Sigmoid colon (tissue), 6 donors: ENCODE measurements at regions not wholly inside any gene's neighbourhood (a gene's known extent, or its start where the extent isn't known, plus 50 kb on each side); places are given as distances from the start of the nearest gene placed in this dataset.

ENCODE experiments used
- DNase-seq: peaks from one replicate; pipeline ENCODE4 v3.0.0-alpha.2; 2019
- H3K27ac ChIP-seq, 4 donors: fragments of 200-600 bp; sonication (generic); one replicate each; pipeline ENCODE4 v1.5.1; 2016 to 2019; ENCODE audit warnings: mild to moderate bottlenecking in 1 of 4
- H3K27me3 ChIP-seq, 3 donors: fragments of 200-600 bp; sonication (generic); one replicate each; pipeline ENCODE4 v1.5.1; 2019; ENCODE audit warnings: mild to moderate bottlenecking in 1 of 3
- H3K36me3 ChIP-seq, 4 donors: fragments of 200-600 bp; sonication (generic); one replicate each; pipeline ENCODE4 v1.5.1; 2016 to 2019
- H3K4me1 ChIP-seq, 4 donors: fragments of 200-600 bp; sonication (generic); one replicate each; pipeline ENCODE4 v1.5.1; 2017 to 2019
- H3K4me3 ChIP-seq, 4 donors: fragments of 200-600 bp; sonication (generic); one replicate each; pipeline ENCODE4 v1.5.1; 2017 to 2019; ENCODE audit warnings: mild to moderate bottlenecking in 2 of 4, moderate library complexity in 1 of 4
- H3K9me3 ChIP-seq, 4 donors: fragments of 200-600 bp in 3 of 4; sonication (generic) in 3 of 4; one replicate each; pipeline versions ENCODE4 v1.5.1 to v1.6.1; 2013 to 2019
- EP300 ChIP-seq, 4 donors: sonication (generic); formaldehyde crosslinking; IDR thresholded peaks; one replicate each; pipeline ENCODE4 v1.6.1; 2017; ENCODE audit warnings: antibody characterized with exemption in 4 of 4
- POLR2A ChIP-seq, 2 donors: fragments of 450-650 bp; IDR thresholded peaks; one replicate each; pipeline ENCODE4 v1.6.1; 2016; ENCODE audit warnings: antibody characterized with exemption in 2 of 2, mild to moderate bottlenecking in 2 of 2, moderate library complexity in 2 of 2
- POLR2AphosphoS5 ChIP-seq, 4 donors: sonication (generic); formaldehyde crosslinking; IDR thresholded peaks; one replicate each; pipeline ENCODE4 v1.6.1; 2017; ENCODE audit warnings: antibody characterized with exemption in 4 of 4
- WGBS, 2 donors: extraction: QIAGEN DNeasy Blood & Tissue Kit; methylation state at CpG; one replicate each; pipeline ENCODE4 v1.1.7; 2013; 5-methylcytosine and 5-hydroxymethylcytosine counted together
- intact Hi-C: fragments of 100-400 bp; cut with DNase I; formaldehyde crosslinking; loops from one replicate; pipeline ENCODE4 v1.15.1; 2023
- TF ChIP-seq, protein P1 (sequence below), 4 experiments: fragments of 450-650 bp in 3 of 4; fragments of 200-600 bp in 1 of 4; IDR thresholded peaks; one replicate each; pipeline ENCODE4 v1.5.1; 2016 to 2019; ENCODE audit warnings: antibody characterized with exemption in 4 of 4, mild to moderate bottlenecking in 3 of 4, moderate library complexity in 2 of 4
- donor health status: healthy with polysubstance abuse.
- donor health status: healthy.

- no peaks in the 10 kb centered on the region for H3K27me3 ChIP-seq
- H3K27ac ChIP-seq: no peak overlapping the region
- H3K9me3 ChIP-seq: no peaks in the 10 kb centered on the region
- no peaks in the 10 kb centered on the region for H3K4me1 ChIP-seq
- TF ChIP-seq, protein P1, sequence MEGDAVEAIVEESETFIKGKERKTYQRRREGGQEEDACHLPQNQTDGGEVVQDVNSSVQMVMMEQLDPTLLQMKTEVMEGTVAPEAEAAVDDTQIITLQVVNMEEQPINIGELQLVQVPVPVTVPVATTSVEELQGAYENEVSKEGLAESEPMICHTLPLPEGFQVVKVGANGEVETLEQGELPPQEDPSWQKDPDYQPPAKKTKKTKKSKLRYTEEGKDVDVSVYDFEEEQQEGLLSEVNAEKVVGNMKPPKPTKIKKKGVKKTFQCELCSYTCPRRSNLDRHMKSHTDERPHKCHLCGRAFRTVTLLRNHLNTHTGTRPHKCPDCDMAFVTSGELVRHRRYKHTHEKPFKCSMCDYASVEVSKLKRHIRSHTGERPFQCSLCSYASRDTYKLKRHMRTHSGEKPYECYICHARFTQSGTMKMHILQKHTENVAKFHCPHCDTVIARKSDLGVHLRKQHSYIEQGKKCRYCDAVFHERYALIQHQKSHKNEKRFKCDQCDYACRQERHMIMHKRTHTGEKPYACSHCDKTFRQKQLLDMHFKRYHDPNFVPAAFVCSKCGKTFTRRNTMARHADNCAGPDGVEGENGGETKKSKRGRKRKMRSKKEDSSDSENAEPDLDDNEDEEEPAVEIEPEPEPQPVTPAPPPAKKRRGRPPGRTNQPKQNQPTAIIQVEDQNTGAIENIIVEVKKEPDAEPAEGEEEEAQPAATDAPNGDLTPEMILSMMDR (IDR thresholded peaks at IDR 0.05): no peak
- TF ChIP-seq POLR2A (IDR thresholded peaks at IDR 0.05) (no peak), POLR2AphosphoS5 (IDR thresholded peaks at IDR 0.05) (no peak), EP300 (IDR thresholded peaks at IDR 0.05) (no peak)
- intact Hi-C loops: no loop called here
- DNase-seq: no peak
- no peak overlapping the region for H3K4me3 ChIP-seq
- 84 to 88% methylated on average over 2 of the region's 2 CpGs for WGBS, 2 donors
- H3K36me3 ChIP-seq: no peaks in the 10 kb centered on the region
Measured at GRCh38 chr6:25043892-25044291, 108.1 kb upstream of the RIPOR2 start.

- peaks cover 0 to 20% (median 16%) of the 10 kb centered on the region in 4 donors for H3K4me1 ChIP-seq
- no peaks in the 10 kb centered on the region for H3K36me3 ChIP-seq
- DNase-seq: no peak
- H3K9me3 ChIP-seq: no peaks in the 10 kb centered on the region
- 73 to 84% methylated on average over 2 of the region's 2 CpGs for WGBS, 2 donors
- no peaks in the 10 kb centered on the region for H3K27me3 ChIP-seq
- H3K27ac ChIP-seq: no peak overlapping the region
- H3K4me3 ChIP-seq: no peak overlapping the region
- intact Hi-C loops: no loop called here
- TF ChIP-seq POLR2A (IDR thresholded peaks at IDR 0.05): no peak
- TF ChIP-seq, protein P1 (IDR thresholded peaks at IDR 0.05): no peak
- TF ChIP-seq EP300 (IDR thresholded peaks at IDR 0.05): no peak
- TF ChIP-seq POLR2AphosphoS5 (IDR thresholded peaks at IDR 0.05): no peak
Measured at GRCh38 chr6:25046942-25047341, 111.2 kb upstream of the RIPOR2 start.

DNA sequence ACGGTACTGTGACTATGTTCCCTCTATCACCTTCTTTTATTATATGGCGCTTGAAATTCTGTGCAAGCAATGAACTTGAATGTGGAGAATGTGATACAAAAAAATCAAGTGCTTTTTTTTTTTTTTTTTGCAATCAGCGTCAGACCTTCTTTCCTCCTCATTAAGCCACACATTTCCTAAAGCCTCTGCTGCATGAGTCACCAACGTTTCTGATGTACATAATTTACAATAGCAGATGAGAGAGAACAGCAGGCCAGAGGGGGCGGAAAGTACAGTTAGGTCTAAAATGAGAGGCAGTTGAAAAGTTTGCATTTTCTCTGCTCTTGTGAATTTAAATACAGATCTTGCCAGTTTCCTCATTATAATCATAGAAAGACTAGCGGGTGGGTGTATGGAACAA, 114.6 kb upstream of the RIPOR2 start:
- WGBS, 2 donors: 26 to 46% methylated on average over 6 of the region's 6 CpGs

GRCh38 chr6:25051083-25051482, 115.3 kb upstream of the RIPOR2 start:
- Histone ChIP-seq H3K4me1 (peaks cover 0 to 40% (median 34%) of the 10 kb centered on the region in 4 donors), H3K27ac (no peak overlapping the region), H3K9me3 (no peaks in the 10 kb centered on the region), H3K4me3 (no peak overlapping the region), H3K36me3 (no peaks in the 10 kb centered on the region), H3K27me3 (no peaks in the 10 kb centered on the region)
- intact Hi-C loops: no loop called here
- TF ChIP-seq EP300 (IDR thresholded peaks at IDR 0.05) (no peak), POLR2A (IDR thresholded peaks at IDR 0.05) (no peak), POLR2AphosphoS5 (IDR thresholded peaks at IDR 0.05) (no peak)
- TF ChIP-seq, protein P1 (IDR thresholded peaks at IDR 0.05): no peak
- DNase-seq: no peak
- WGBS, 2 donors: 16 to 47% methylated on average over 2 of the region's 2 CpGs

More for the DNA sequence above, 114.6 kb upstream of the RIPOR2 start:
- no peak overlapping the region for H3K4me3 ChIP-seq
- no peaks in the 10 kb centered on the region for H3K9me3 ChIP-seq
- H3K4me1 ChIP-seq: peaks cover 0 to 40% (median 34%) of the 10 kb centered on the region in 4 donors
- no peaks in the 10 kb centered on the region for H3K27me3 ChIP-seq
- peak overlapping the region in 1 of 4 donors; percentile 16 for H3K27ac ChIP-seq
- no peak for TF ChIP-seq EP300 (IDR thresholded peaks at IDR 0.05)
- no peak for TF ChIP-seq POLR2AphosphoS5 (IDR thresholded peaks at IDR 0.05)
- TF ChIP-seq, protein P1 (IDR thresholded peaks at IDR 0.05): no peak
- no peak for TF ChIP-seq POLR2A (IDR thresholded peaks at IDR 0.05)
- intact Hi-C loops: no loop called here
- DNase-seq: no peak
- H3K36me3 ChIP-seq: no peaks in the 10 kb centered on the region

DNA sequence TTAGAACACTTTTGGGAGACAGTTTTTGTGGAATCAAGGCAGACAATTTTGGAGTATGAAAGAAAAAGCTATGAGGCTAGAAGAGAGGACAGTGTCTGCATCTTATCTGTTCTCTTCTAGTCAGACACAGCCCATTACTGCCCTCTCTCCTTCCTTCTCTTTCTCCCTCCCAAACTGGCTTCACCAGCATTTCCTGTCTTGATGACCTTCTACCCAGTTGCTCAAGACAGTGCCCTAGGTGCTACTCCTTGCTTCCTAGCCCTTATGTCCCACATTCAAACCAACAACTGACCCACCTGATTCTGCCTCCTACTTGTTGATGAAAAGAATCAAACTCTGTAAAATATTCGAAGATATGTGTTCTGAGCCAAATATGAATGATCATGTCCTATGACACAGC, 116.4 kb upstream of the RIPOR2 start:
- intact Hi-C loops: no loop called here
- WGBS, 2 donors: 92 to 94% methylated on average over 1 of the region's 1 CpG
- no peaks in the 10 kb centered on the region for H3K27me3 ChIP-seq
- no peak overlapping the region for H3K4me3 ChIP-seq
- no peak for DNase-seq
- peaks cover 0 to 40% (median 34%) of the 10 kb centered on the region in 4 donors for H3K4me1 ChIP-seq
- no peak for TF ChIP-seq EP300 (IDR thresholded peaks at IDR 0.05)
- TF ChIP-seq POLR2A (IDR thresholded peaks at IDR 0.05): no peak
- TF ChIP-seq POLR2AphosphoS5 (IDR thresholded peaks at IDR 0.05): no peak
- TF ChIP-seq, protein P1 (IDR thresholded peaks at IDR 0.05): no peak
- H3K36me3 ChIP-seq: no peaks in the 10 kb centered on the region
- H3K9me3 ChIP-seq: no peaks in the 10 kb centered on the region
- H3K27ac ChIP-seq: no peak overlapping the region
